GM12878 (cell line): ENCODE measurements at regions not wholly inside any gene's neighbourhood (a gene's known extent, or its start where the extent isn't known, plus 50 kb on each side); places are given as distances from the start of the nearest gene placed in this dataset.

Experiments used
- ATAC-seq: fragments of 200-7000 bp; cut with Tn5 transposase; 3 replicates; pipeline ENCODE4 v1.9.1; 2020; ENCODE audit warnings: mild to moderate bottlenecking, moderate library complexity
- BruUV-seq: library from RNA; stranded (reverse); fragments of 400-500 nt; replicated peaks from 2 replicates; lab custom pipeline; 2021; lab: Mats Ljungman, UMichigan
- CTCF ChIA-PET: fragments of 300-600 bp; sonication (Branson Sonifier 250); formaldehyde crosslinking; extraction: SDS; loops from one replicate; lab custom pipeline; 2021; ENCODE audit warnings: inconsistent platforms; lab: Yijun Ruan, JAX
- POLR2A ChIA-PET: fragments of 350-600 bp; formaldehyde crosslinking; extraction: SDS; loops from one replicate; lab custom pipeline; 2021; ENCODE audit warnings: inconsistent platforms; lab: Charles Lee
- RAD21 ChIA-PET: fragments of 300-600 bp; sonication (Branson Sonifier 250); formaldehyde crosslinking; loops from one replicate; lab custom pipeline; 2023; ENCODE audit warnings: antibody characterized with exemption; ENCODE audit not compliant: unreplicated experiment; lab: Charles Lee
- SMC1A ChIA-PET: fragments of 300-600 bp; sonication (Branson Sonifier 250); formaldehyde crosslinking; loops from one replicate; lab custom pipeline; 2023; ENCODE audit not compliant: unreplicated experiment, uncharacterized antibody; lab: Charles Lee
- DNase-seq: peaks from one replicate; pipeline ENCODE4 v3.0.0-alpha.2; 2011; ENCODE audit warnings: low read depth, low spot score
- FAIRE-seq: peaks from 3 replicates; lab custom pipeline; 2011; peaks lifted over from hg19 to GRCh38; lab: Jason Lieb, UNC
- H2AFZ ChIP-seq: 2 replicates; pipeline ENCODE4 v1.6.0; 2011; ENCODE audit warnings: low read depth, low read length, control low read depth; ENCODE audit not compliant: control insufficient read depth
- H3K27ac ChIP-seq: 2 replicates; pipeline ENCODE4 v1.5.1; 2011; ENCODE audit warnings: control low read depth; ENCODE audit not compliant: control insufficient read depth, insufficient read depth
- H3K27me3 ChIP-seq, 2 experiments: replicated peaks in 1 of 2; 2 replicates each; pipeline versions ENCODE4 v1.6.0 to v1.6.1; 2011; ENCODE audit warnings: low read length in 1 of 2; ENCODE audit not compliant: control insufficient read depth in 2 of 2, insufficient read depth in 2 of 2
- H3K36me3 ChIP-seq, 2 experiments: 2 replicates each; pipeline ENCODE4 v1.5.1; 2011; ENCODE audit warnings: low read length in 1 of 2; ENCODE audit not compliant: control insufficient read depth in 2 of 2, insufficient read depth in 2 of 2
- H3K4me1 ChIP-seq: 2 replicates; pipeline ENCODE4 v1.6.1; 2011; ENCODE audit warnings: mild to moderate bottlenecking, low read length, moderate library complexity, mixed read lengths; ENCODE audit not compliant: control insufficient read depth, insufficient read depth
- H3K4me2 ChIP-seq: 2 replicates; pipeline ENCODE4 v1.6.0; 2011; ENCODE audit warnings: control low read depth; ENCODE audit not compliant: control insufficient read depth, insufficient read depth
- H3K4me3 ChIP-seq: fragments of 200-600 bp; sonication (generic); 2 replicates; pipeline ENCODE4 v1.5.1; 2016
- H3K79me2 ChIP-seq: 2 replicates; pipeline ENCODE4 v1.6.0; 2011; ENCODE audit warnings: low read length; ENCODE audit not compliant: control insufficient read depth, insufficient read depth
- H3K9ac ChIP-seq: 2 replicates; pipeline ENCODE4 v1.8.0; 2011; ENCODE audit warnings: low read length, control low read depth, mixed read lengths; ENCODE audit not compliant: control insufficient read depth, insufficient read depth
- H3K9me3 ChIP-seq: replicated peaks from 3 replicates; pipeline ENCODE4 v1.5.1; 2011; ENCODE audit warnings: mild to moderate bottlenecking, low read length; ENCODE audit not compliant: control insufficient read depth, insufficient read depth
- H4K20me1 ChIP-seq: 2 replicates; pipeline ENCODE4 v1.6.0; 2011; ENCODE audit not compliant: control insufficient read depth, insufficient read depth
- ASH2L ChIP-seq: fragments of 300-600, 200-600 bp; sonication (generic); IDR thresholded peaks from 2 replicates; pipeline ENCODE4 v1.6.1; 2017; ENCODE audit warnings: low read depth, mild to moderate bottlenecking, borderline replicate concordance
- CHD2 ChIP-seq: IDR thresholded peaks from 2 replicates; pipeline ENCODE4 v1.6.1; 2011; ENCODE audit warnings: low read depth, low read length, improper control_type of control experiment, borderline replicate concordance
- CREM ChIP-seq: IDR thresholded peaks from 2 replicates; pipeline ENCODE4 v1.6.1; 2014; ENCODE audit warnings: antibody characterized with exemption, low read depth
- FOXK2 ChIP-seq: fragments of 450-650 bp; IDR thresholded peaks from 2 replicates; pipeline ENCODE4 v1.6.1; 2017; ENCODE audit warnings: mild to moderate bottlenecking, moderate library complexity
- FOXM1 ChIP-seq: IDR thresholded peaks from 2 replicates; pipeline ENCODE4 v1.6.1; 2012; ENCODE audit warnings: low read depth, mild to moderate bottlenecking, inconsistent platforms, low read length, moderate library complexity
- IKZF2 ChIP-seq, 2 experiments: fragments of 450-650 bp; IDR thresholded peaks; 2 replicates each; pipeline ENCODE4 v1.6.1; 2017; ENCODE audit warnings: mild to moderate bottlenecking in 2 of 2, moderate library complexity in 2 of 2
- MTA3 ChIP-seq: IDR thresholded peaks from 2 replicates; pipeline ENCODE4 v1.6.1; 2012; ENCODE audit warnings: low read length, inconsistent platforms, borderline replicate concordance
- MYB ChIP-seq: fragments of 150-350 bp; IDR thresholded peaks from 2 replicates; pipeline ENCODE4 v1.6.1; 2014; ENCODE audit warnings: mild to moderate bottlenecking, low read depth, low read length, borderline replicate concordance
- NR2C2 ChIP-seq: IDR thresholded peaks from 2 replicates; pipeline ENCODE4 v1.6.1; 2011; ENCODE audit warnings: borderline replicate concordance, low read depth; ENCODE audit not compliant: control insufficient read depth, insufficient read length
- SMAD5 ChIP-seq: IDR thresholded peaks from 2 replicates; pipeline ENCODE4 v1.6.1; 2016; ENCODE audit warnings: antibody characterized with exemption, low read depth
- SUZ12 ChIP-seq: fragments of 200-600 bp; sonication (generic); IDR thresholded peaks from one replicate; pipeline ENCODE4 v1.6.1; 2018; ENCODE audit warnings: antibody characterized with exemption, mild to moderate bottlenecking; ENCODE audit not compliant: unreplicated experiment
- ZSCAN29 ChIP-seq: fragments of 450-650 bp; IDR thresholded peaks from 2 replicates; pipeline ENCODE4 v1.6.1; 2017; ENCODE audit warnings: mild to moderate bottlenecking, moderate library complexity
- WGBS: methylation state at CpG from one replicate; pipeline ENCODE4 v1.1.6; 2016; ENCODE audit warnings: low lambda C conversion rate; ENCODE audit not compliant: insufficient replicate concordance, insufficient coverage; ENCODE audit errors: missing lambda C conversion rate; 5-methylcytosine and 5-hydroxymethylcytosine counted together
- in situ Hi-C: fragments of 300-500 bp; cut with MboI; formaldehyde crosslinking; loops from 9 replicates; pipeline ENCODE4 v1.14.3; 2018; ENCODE audit warnings: mixed read lengths
- intact Hi-C: fragments of 100-400 bp; cut with micrococcal nuclease; formaldehyde crosslinking; loops from one replicate; pipeline ENCODE4 v1.14.2; 2022; ENCODE audit not compliant: unreplicated experiment
- TF ChIP-seq, protein P1 (sequence below): IDR thresholded peaks from 2 replicates; pipeline ENCODE4 v1.6.1; 2011; ENCODE audit warnings: mild to moderate bottlenecking, low read depth, low read length, moderate library complexity; ENCODE audit not compliant: insufficient replicate concordance

DNA sequence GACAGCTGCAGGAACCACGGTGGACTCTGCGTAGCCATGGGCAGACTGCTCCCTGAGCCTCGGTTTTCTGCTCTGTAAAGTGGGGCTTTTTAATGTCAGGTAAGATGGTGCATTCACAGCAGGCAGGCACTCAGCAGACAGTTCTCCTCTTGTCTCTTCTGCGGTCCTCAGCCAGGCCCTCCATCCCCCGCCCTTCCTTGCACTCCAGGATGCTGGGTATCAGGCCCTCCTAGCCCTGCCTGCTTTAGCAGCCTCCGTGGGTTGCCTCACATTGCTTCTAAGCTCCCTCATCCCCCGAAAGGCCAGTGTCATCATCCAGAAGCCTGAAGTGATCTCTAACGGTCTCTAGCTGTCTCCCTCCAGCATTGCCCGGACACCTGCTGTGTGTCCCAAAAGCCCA is 115.7 kb downstream of the WNT7A start:
- CTCF ChIA-PET: no interaction called here
- no peak overlapping the region for H3K9ac ChIP-seq
- no peak for TF ChIP-seq FOXK2
- no peak for TF ChIP-seq MTA3
- no peak for TF ChIP-seq CREM
- TF ChIP-seq IKZF2 (IDR thresholded peaks at IDR 0.05): no peak
- TF ChIP-seq ASH2L: no peak
- no peak for TF ChIP-seq ZSCAN29
- TF ChIP-seq FOXM1: no peak
- TF ChIP-seq SUZ12: no peak
- TF ChIP-seq CHD2: no peak
- no peak for TF ChIP-seq SMAD5
- H4K20me1 ChIP-seq: no peaks in the 10 kb centered on the region
- BruUV-seq: no TSS peak
- POLR2A ChIA-PET: no interaction called here
- FAIRE-seq: no peak
- WGBS: 13% methylated on average over 9 of the region's 9 CpGs
- no peak overlapping the region for H3K4me3 ChIP-seq
- H3K9me3 ChIP-seq: no peaks in the 10 kb centered on the region
- H3K4me2 ChIP-seq: no peak overlapping the region
- RAD21 ChIA-PET: no interaction called here
- DNase-seq: no peak
- H3K27ac ChIP-seq: no peak overlapping the region
- no peaks in the 10 kb centered on the region for H3K79me2 ChIP-seq
- in situ Hi-C loops (no loop called here), intact Hi-C loops (no loop called here)
- SMC1A ChIA-PET: no interaction called here
- no peaks in the 10 kb centered on the region for H3K4me1 ChIP-seq
- 0 out of 4 replicates have a peak, but pooled peaks cover 0 to 1% of the 10 kb centered on the region in 2 experiments for H3K27me3 ChIP-seq
- no peaks in the 10 kb centered on the region for H3K36me3 ChIP-seq
- no peak overlapping the region for H2AFZ ChIP-seq
- no peak for ATAC-seq

DNA sequence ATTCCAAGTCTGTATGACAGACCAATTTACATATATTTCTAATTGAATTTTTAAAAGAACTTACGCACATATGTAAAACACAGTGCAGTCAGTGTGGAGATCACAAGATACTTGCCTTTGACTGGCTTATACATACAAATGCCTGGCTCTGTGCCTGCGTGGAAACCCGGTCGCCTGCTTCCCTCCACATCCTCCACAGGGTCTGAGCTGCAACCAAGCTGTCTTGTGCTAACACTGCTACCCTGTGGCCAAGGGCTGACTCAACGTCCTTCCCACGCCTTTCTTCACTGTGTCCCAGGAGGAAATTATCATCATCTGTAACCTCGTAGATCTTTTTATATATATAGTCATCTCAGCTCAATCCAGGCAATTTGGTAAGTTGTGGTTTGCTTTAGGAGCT is 117.0 kb downstream of the WNT7A start:
- ChIA-PET CTCF (no interaction called here), POLR2A (no interaction called here), SMC1A (no interaction called here), RAD21 (no interaction called here)
- no peak overlapping the region for H3K9ac ChIP-seq
- 40% methylated on average over 7 of the region's 7 CpGs for WGBS
- H3K4me1 ChIP-seq: no peaks in the 10 kb centered on the region
- H2AFZ ChIP-seq: no peak overlapping the region
- H3K9me3 ChIP-seq: no peaks in the 10 kb centered on the region
- no peaks in the 10 kb centered on the region for H3K36me3 ChIP-seq
- no peak overlapping the region for H3K4me3 ChIP-seq
- intact Hi-C loops: no loop called here
- no TSS peak for BruUV-seq
- DNase-seq: no peak
- no peak for ATAC-seq
- no peak for FAIRE-seq
- no peaks in the 10 kb centered on the region for H3K79me2 ChIP-seq
- no peaks in the 10 kb centered on the region for H4K20me1 ChIP-seq
- no peak for TF ChIP-seq MYB
- no peak for TF ChIP-seq NR2C2
- TF ChIP-seq, protein P1, sequence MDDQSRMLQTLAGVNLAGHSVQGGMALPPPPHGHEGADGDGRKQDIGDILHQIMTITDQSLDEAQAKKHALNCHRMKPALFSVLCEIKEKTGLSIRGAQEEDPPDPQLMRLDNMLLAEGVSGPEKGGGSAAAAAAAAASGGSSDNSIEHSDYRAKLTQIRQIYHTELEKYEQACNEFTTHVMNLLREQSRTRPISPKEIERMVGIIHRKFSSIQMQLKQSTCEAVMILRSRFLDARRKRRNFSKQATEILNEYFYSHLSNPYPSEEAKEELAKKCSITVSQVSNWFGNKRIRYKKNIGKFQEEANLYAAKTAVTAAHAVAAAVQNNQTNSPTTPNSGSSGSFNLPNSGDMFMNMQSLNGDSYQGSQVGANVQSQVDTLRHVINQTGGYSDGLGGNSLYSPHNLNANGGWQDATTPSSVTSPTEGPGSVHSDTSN: no peak
- TF ChIP-seq ZSCAN29: no peak
- in situ Hi-C loops: no loop called here
- 0 out of 4 replicates have a peak, but pooled peaks cover 0 to 1% of the 10 kb centered on the region in 2 experiments for H3K27me3 ChIP-seq
- no peak overlapping the region for H3K4me2 ChIP-seq
- no peak overlapping the region for H3K27ac ChIP-seq
